Stomach (tissue), 8 donors: ENCODE measurements at regions not wholly inside any gene's neighbourhood (a gene's known extent, or its start where the extent isn't known, plus 50 kb on each side); places are given as distances from the start of the nearest gene placed in this dataset.
A peak's percentile ranks its signal among the peaks of the same experiment; 100 is the strongest.

Experiments used
- DNase-seq, 2 donors: peaks; one replicate each; pipeline versions ENCODE4 v3.0.0 to v3.0.0-alpha.2; 2013 to 2019
- H3K27ac ChIP-seq, 5 donors: fragments of 200-600 bp in 4 of 5; sonication (generic) in 4 of 5; one replicate each; pipeline ENCODE4 v1.5.1; 2013 to 2019; ENCODE audit warnings: mild to moderate bottlenecking in 1 of 5, moderate library complexity in 1 of 5
- H3K27me3 ChIP-seq, 3 donors: fragments of 200-600 bp; sonication (generic); one replicate each; pipeline ENCODE4 v1.5.1; 2017 to 2019; ENCODE audit warnings: mixed run types in 1 of 3
- H3K36me3 ChIP-seq, 4 donors: fragments of 200-600 bp; sonication (generic); 1 replicate in 3 of 4; 2 replicates in 1 of 4; pipeline ENCODE4 v1.5.1; 2016 to 2019
- H3K4me1 ChIP-seq, 4 donors: fragments of 200-600 bp; sonication (generic); one replicate each; pipeline ENCODE4 v1.5.1; 2016 to 2019
- H3K4me3 ChIP-seq, 4 donors: fragments of 200-600 bp; sonication (generic) in 3 of 4; one replicate each; pipeline ENCODE4 v1.5.1; 2016 to 2019; ENCODE audit warnings: mild to moderate bottlenecking in 1 of 4
- H3K9me3 ChIP-seq, 4 donors: fragments of 200-600 bp; sonication (generic); one replicate each; pipeline ENCODE4 v1.5.1; 2016 to 2019
- EP300 ChIP-seq: sonication (generic); formaldehyde crosslinking; IDR thresholded peaks from one replicate; pipeline ENCODE4 v1.6.1; 2017; ENCODE audit warnings: antibody characterized with exemption
- POLR2A ChIP-seq, 4 donors: fragments of 450-650 bp; IDR thresholded peaks; one replicate each; pipeline ENCODE4 v1.6.1; 2016; ENCODE audit warnings: antibody characterized with exemption in 4 of 4, control low read depth in 2 of 4, mild to moderate bottlenecking in 1 of 4, moderate library complexity in 1 of 4
- POLR2AphosphoS5 ChIP-seq, 3 donors: sonication (generic); formaldehyde crosslinking; IDR thresholded peaks; one replicate each; pipeline ENCODE4 v1.6.1; 2016; ENCODE audit warnings: antibody characterized with exemption in 3 of 3
- WGBS, 5 donors: extraction: QIAGEN DNeasy Blood & Tissue Kit in 3 of 5; methylation state at CpG; one replicate each; pipeline versions ENCODE4 v1.1.5 to v1.1.7; 2013 to 2018; 5-methylcytosine and 5-hydroxymethylcytosine counted together
- intact Hi-C: fragments of 100-400 bp; cut with DNase I; formaldehyde crosslinking; loops from one replicate; pipeline ENCODE4 v1.15.1; 2023; ENCODE audit warnings: low total_unique reads
- TF ChIP-seq, protein P1 (sequence below), 7 experiments: fragments of 450-650 bp in 4 of 7; fragments of 200-600 bp in 3 of 7; sonication (generic) in 3 of 7; IDR thresholded peaks; one replicate each; pipeline ENCODE4 v1.5.1; 2016 to 2019; ENCODE audit warnings: antibody characterized with exemption in 7 of 7, control low read depth in 2 of 7, mild to moderate bottlenecking in 1 of 7
- donor health status: healthy with polysubstance abuse.
- donor health status: Bipolar disorder and iron deficiency.
- donor health status: healthy.

DNA sequence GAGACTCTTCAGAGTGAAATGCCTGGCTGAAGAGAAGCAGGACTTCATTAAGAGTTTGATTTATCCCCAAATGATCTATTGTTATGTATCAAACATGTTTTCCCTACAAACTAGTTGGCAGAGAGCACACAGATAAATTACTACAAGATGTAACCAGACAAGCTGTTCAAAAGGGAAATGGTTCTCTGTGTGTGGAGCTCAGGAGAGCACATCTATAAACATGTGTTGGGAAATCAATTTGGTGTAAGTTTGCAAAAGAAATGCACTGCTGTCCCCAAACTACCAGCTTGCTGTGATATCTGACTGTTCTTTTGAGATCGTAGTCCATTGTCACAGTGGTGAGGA, 159.2 kb downstream of the PAH start:
- H3K27ac ChIP-seq, result no peak overlapping the region
- WGBS, 5 donors, result 67 to 92% (median 90%) methylated on average over 1 of the region's 1 CpG
- H3K4me3 ChIP-seq, result no peak overlapping the region
- intact Hi-C loops, result no loop called here
- H3K9me3 ChIP-seq, result no peaks in the 10 kb centered on the region
- no peak for DNase-seq
- TF ChIP-seq, protein P1, sequence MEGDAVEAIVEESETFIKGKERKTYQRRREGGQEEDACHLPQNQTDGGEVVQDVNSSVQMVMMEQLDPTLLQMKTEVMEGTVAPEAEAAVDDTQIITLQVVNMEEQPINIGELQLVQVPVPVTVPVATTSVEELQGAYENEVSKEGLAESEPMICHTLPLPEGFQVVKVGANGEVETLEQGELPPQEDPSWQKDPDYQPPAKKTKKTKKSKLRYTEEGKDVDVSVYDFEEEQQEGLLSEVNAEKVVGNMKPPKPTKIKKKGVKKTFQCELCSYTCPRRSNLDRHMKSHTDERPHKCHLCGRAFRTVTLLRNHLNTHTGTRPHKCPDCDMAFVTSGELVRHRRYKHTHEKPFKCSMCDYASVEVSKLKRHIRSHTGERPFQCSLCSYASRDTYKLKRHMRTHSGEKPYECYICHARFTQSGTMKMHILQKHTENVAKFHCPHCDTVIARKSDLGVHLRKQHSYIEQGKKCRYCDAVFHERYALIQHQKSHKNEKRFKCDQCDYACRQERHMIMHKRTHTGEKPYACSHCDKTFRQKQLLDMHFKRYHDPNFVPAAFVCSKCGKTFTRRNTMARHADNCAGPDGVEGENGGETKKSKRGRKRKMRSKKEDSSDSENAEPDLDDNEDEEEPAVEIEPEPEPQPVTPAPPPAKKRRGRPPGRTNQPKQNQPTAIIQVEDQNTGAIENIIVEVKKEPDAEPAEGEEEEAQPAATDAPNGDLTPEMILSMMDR (IDR thresholded peaks at IDR 0.05), result no peak
- TF ChIP-seq POLR2A (IDR thresholded peaks at IDR 0.05) (no peak), POLR2AphosphoS5 (IDR thresholded peaks at IDR 0.05) (no peak)
- H3K36me3 ChIP-seq, result no peaks in the 10 kb centered on the region
- H3K27me3 ChIP-seq, result no peaks in the 10 kb centered on the region
- no peaks in the 10 kb centered on the region for H3K4me1 ChIP-seq

DNA sequence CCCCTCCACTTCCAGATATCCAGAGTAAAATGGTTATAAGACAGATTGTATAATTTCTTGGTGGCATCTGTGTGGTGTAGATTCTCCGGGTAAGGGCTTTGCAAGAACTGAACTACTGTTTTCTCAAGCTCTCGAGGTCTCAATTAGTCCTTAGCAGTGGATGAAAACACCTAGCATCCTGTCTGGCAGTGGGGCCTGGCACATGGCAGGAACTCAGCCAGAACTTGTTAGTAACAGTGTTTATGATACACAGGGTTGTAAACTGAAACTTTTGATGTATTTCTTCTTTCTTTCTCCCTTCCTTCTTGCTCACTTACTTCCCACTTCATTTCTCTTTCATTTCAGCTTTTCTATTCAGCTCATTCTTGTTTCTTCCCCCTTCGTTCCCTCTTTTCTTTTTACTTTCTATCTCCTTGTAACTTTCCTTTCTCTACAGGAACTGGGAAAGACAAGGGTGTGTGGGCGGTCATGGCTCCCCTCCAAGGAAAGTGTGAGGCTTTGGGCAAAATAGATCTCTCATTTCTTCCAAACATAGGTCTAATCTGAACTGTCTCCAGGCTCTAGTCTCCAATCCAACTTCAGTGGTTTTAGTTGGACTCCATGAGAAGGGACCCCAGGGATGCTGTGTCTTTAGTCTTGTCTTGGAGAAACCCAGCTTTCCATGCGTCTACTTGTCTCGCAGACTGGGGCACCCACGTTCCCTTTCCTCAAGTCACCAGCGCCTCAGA, 159.7 kb downstream of the PAH start:
- H3K4me3 ChIP-seq, result no peak overlapping the region
- TF ChIP-seq, protein P1 (IDR thresholded peaks at IDR 0.05), result no peak
- TF ChIP-seq EP300 (no peak), POLR2AphosphoS5 (IDR thresholded peaks at IDR 0.05) (no peak), POLR2A (IDR thresholded peaks at IDR 0.05) (no peak)
- intact Hi-C loops, result no loop called here
- peak in 1 of 2 donors; percentile 39 for DNase-seq
- H3K36me3 ChIP-seq, result no peaks in the 10 kb centered on the region
- H3K27me3 ChIP-seq, result no peaks in the 10 kb centered on the region
- no peaks in the 10 kb centered on the region for H3K4me1 ChIP-seq
- H3K9me3 ChIP-seq, result no peaks in the 10 kb centered on the region
- H3K27ac ChIP-seq, result no peak overlapping the region
- 75 to 86% (median 78%) methylated on average over 8 of the region's 8 CpGs for WGBS, 5 donors

DNA sequence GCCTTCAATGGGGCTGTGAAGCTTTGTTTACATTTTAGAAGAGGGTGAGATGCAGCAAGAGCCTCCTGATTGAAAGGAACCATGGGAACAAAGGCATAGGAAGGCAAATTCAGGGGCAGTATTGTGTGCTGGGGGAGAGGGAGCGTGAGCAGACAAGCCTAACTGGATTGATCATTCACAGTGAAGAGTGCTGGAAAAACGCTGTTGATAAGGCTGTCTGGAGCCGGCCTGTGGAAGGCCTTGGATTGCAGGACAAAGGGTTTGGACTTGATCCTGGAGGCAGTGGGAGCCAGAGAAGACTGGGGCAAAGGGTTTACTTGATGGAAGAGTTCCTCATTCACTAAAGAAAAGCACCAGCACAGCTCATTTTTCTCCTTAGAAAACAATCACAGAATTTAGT, 160.5 kb downstream of the PAH start:
- no peaks in the 10 kb centered on the region for H3K9me3 ChIP-seq
- no peak overlapping the region for H3K4me3 ChIP-seq
- DNase-seq, result peak in 1 of 2 donors; percentile 48
- intact Hi-C loops, result no loop called here
- H3K4me1 ChIP-seq, result no peaks in the 10 kb centered on the region
- no peak overlapping the region for H3K27ac ChIP-seq
- TF ChIP-seq POLR2AphosphoS5 (IDR thresholded peaks at IDR 0.05), result no peak
- TF ChIP-seq, protein P1 (IDR thresholded peaks at IDR 0.05), result no peak
- TF ChIP-seq EP300, result no peak
- TF ChIP-seq POLR2A (IDR thresholded peaks at IDR 0.05), result no peak
- no peaks in the 10 kb centered on the region for H3K36me3 ChIP-seq
- no peaks in the 10 kb centered on the region for H3K27me3 ChIP-seq
- WGBS, 5 donors, result 22 to 49% (median 34%) methylated on average over 3 of the region's 3 CpGs

DNA sequence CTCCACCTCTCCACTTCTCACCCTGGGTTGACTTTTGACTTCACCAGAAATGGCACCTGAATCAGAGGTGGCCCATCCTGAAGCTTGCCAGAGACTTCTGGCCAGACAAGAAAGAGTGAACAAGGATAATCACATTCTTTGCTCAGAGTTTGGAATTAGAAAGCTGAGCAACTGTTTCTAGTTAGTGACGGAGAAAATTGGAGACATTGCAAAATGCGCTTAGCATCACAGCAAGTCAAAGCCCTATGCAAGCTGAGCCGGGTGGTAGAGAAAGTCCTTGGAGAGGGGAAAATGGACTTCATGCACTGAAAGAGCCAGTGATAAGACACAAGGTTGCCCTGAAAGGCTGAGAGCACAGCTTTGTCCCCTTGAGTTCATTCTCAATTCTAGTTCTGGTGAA, 161.8 kb downstream of the PAH start:
- Histone ChIP-seq H3K36me3 (no peaks in the 10 kb centered on the region), H3K9me3 (no peaks in the 10 kb centered on the region), H3K27ac (no peak overlapping the region), H3K4me1 (no peaks in the 10 kb centered on the region), H3K27me3 (no peaks in the 10 kb centered on the region), H3K4me3 (no peak overlapping the region)
- TF ChIP-seq, protein P1 (IDR thresholded peaks at IDR 0.05), result no peak
- TF ChIP-seq POLR2A (IDR thresholded peaks at IDR 0.05) (no peak), POLR2AphosphoS5 (IDR thresholded peaks at IDR 0.05) (no peak), EP300 (no peak)
- DNase-seq, result no peak
- intact Hi-C loops, result no loop called here
- WGBS, 5 donors, result 92 to 97% (median 93%) methylated on average over 3 of the region's 3 CpGs
